Umbilical cord (tissue), 1 donor: ENCODE measurements at regions not wholly inside any gene's neighbourhood (a gene's known extent, or its start where the extent isn't known, plus 50 kb on each side); places are given as distances from the start of the nearest gene placed in this dataset.

Source experiments
- DNase-seq: peaks from one replicate; pipeline ENCODE4 v3.0.0-alpha.2; 2015; ENCODE audit warnings: low spot score

DNA sequence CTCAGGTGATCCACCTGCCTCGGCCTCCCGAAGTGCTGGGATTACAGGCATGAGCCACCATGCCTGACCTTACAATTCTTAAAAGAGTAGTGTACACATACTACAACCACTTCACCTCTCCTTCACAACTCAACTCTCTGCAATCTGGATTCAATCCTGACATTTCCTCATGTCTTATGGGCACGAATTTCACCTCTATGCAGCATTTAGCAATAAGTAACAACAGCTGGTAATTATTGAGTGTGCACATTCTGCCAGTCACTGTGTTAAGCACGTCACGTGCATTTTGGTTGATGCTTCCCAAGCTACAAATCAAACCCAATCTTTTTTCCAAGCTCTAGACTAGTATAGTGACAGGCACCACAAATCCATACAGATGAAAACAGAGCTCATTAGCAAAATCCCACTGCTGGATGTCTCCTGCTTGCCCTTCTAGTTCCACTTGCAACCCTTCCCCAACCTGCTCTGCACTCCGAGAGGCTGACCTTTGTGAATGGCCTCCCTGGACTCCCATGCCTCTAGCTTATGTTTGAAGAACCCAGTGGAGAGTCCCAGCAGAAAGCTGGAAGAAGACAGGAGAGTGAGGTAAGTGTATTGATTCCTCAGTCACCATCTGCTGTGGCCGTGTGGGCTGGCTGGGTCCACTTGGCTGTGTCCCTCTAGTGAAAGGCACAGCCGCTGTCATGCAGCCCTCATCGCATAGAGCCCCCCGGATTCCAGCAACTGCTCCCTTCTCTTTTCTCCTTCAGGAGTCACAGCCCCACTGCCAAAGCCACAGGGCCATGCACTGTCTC lies 176.5 kb downstream of the MEX3B start:
- no peak for DNase-seq

DNA sequence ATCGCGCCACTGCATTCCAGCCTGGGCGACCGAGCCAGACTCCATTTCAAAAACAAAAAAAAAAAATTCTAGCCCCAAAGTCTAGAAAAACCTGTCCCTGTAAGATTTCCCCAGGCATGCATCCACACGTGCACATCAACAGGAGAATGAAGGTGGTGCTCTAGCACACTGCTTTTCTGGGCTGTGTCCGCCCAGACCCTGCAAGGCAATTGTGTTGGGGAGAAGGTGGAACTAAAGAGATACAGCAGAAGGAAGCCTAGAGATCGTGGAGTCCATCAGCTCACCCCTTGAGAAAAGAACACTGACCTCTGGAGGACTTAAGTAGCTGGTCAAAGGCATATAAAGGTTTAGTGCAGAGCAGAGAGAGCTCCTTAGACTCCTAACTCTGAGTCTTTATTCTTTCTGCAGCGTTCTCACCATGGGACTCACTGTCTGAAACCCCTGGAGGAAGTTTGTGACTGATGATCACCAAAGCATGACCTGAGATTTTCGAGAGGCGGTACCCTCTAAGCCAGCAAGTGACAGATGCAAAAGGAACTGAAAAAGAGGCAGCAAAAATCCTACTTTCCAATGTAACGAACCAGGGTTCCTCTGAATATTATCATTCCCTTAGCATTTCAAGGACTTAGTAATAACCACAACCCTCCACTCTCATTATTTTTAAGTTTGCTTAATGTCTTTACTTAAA lies 179.8 kb downstream of the MEX3B start:
- DNase-seq, result no peak

DNA sequence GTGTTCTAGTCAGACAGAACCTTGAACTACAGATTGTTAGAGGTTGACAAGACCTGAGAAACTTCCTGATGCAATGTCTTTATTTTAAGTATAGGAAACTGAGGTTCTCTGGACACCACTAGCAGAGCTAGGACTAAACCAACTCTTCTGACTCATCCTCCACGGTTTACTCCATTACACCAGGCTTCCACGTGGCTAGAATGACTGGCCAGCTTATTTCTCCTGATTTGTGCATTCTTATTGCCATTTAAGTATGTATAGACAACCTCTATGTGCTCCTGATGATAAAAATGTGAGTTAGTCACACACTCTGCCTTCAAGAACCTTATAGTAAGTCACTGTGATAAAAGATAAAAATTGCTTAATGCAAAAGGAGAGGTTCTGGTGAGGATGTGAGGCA lies 182.7 kb downstream of the MEX3B start:
- DNase-seq, result no peak

DNA sequence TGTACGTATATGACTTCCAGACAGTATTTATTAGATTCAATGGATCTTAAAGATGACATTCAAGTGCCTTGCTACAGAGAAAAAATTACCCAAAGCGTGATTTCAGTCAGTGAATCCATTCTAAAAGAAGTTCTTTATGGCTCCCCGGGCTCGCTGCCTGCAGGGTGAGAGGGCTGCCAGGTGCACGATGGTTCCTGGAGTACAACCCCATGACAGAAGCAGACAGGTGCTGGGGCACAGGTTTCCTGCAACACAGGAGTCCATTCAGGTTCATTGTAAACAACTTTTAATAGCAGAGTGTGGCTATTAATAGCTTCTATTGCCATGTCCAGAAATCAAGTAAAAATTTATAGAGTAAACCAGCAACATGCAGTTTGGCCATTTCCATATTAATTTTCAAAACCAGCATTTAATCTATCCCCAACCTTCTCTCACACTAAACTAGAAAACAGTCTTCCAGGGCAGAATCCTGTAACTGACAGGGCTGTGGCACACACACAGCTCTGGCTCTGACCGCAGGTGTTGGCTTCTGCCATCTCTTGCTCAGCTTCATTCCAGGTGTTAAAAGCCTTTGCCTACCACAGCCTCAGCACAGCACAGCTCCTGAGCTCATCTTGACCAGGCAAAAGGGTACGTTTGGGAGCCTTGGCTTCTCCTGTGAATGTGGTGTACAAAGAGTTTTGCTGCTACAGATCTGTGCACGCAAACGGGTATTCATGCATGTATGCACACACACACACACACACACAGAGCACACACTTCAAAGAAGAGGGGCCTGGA lies 185.9 kb downstream of the MEX3B start:
- DNase-seq, result no peak

DNA sequence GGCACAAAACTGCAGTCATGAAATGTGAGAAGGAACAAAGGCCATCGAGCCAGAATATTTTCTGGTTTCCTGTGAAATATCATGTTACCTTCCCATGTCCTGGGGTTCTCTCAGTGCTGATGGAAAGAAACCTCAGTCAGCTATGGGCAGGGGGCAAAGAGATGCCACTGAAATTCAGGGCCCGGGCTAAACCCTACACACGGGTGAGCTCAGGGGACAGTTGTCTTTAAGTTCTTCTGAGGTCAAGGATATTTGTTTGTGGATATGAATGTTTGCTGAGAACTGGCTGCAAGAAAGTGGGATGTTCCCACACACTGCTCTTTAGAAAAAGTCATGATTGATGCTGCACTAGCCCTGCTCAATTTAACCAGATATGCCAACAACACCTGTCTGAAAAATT lies 187.2 kb downstream of the MEX3B start:
- DNase-seq, result no peak

DNA sequence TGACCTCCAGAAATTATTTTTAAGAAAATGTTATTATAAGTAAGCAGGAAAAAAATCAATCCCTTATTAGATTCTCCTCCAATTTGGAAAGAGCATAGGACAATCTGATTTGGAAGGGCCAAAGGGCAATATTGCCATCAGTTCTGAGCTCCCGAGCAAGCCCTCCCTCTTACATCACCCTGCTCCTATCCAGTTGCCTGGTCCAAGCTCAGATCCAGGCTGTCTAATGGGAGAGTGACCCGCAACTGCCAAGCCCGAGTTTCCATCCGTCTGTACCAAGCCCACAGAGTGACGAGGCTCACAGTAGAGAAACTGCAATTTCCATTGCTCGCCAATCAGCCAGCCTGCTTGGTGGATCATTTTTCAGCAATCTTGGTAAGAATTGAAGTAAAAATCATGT lies 187.7 kb downstream of the MEX3B start:
- no peak for DNase-seq

DNA sequence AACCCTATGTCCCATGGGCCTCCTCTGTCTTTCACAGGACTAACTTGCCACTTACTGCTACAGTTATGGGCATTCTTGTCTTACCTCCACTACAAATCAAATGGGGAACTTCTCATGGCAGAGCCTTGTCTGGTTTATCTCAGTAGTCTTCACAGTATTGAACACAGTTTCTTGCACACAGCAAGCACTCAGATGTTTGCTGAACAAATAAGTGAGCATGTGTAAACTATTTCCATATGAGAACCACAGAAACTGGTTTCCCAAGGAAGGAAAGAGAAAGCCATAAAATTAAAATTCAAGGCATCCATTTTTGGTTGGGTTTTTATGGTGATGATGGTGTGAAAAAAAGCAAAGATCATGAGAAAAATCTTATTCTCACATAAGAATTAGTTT lies 189.2 kb downstream of the MEX3B start:
- no peak for DNase-seq

DNA sequence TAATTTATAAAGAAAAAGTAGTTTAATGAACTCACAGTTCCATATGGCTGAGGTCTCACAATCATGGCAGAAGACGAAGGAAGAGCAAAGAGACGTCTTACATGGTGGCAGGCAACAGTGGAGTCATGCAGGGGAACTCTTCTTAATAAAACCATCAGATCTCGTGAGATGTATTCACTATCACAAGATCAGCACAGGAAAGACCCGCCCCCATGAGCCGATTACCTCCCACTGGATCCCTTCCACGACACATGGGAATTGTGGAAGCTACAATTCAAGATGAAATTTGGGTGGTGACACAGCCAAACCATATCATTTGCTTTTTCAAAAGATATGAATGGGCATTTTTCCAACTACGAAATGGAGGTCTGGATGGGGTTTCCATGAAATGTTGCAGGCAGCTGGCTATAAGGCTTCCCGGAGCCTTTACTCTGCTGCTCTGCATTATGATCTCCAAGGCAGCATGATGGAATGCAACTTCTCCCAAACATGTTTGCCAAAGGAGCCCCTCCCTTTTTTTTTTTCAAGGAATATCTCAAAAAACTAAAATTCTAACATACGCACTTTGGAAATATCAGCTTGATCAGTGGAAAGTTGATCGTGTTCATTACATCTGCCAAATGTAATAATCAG lies 189.7 kb downstream of the MEX3B start:
- peak; percentile 19 for DNase-seq

DNA sequence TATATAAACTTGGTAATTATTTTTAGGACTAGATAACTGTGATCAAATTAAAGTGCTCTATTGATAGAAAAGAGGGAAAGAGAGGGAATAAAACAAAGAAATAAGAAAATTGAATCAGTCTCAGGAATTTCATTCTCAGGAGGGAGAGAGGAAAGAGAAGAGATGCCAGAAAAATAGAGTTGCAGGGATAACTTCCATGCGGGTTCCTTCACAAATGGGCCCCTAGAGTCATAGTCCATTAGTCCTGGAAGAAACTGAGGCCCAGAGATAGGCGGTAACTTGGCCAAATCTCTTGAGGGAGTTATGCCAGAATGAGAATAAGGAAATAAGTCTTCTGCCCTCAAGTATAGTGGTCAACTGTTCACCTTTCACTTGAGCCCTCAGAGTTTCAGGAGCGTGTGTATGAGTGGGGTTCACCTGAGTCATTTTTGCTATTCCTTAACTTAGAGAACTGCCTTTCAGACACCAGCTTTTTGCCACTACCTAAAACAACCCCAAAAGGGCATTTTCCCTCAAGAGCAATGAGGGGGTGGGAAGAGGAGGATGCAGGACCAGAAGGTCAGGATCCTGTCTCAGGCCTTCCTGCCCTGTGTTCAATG lies 192.6 kb downstream of the MEX3B start:
- no peak for DNase-seq

DNA sequence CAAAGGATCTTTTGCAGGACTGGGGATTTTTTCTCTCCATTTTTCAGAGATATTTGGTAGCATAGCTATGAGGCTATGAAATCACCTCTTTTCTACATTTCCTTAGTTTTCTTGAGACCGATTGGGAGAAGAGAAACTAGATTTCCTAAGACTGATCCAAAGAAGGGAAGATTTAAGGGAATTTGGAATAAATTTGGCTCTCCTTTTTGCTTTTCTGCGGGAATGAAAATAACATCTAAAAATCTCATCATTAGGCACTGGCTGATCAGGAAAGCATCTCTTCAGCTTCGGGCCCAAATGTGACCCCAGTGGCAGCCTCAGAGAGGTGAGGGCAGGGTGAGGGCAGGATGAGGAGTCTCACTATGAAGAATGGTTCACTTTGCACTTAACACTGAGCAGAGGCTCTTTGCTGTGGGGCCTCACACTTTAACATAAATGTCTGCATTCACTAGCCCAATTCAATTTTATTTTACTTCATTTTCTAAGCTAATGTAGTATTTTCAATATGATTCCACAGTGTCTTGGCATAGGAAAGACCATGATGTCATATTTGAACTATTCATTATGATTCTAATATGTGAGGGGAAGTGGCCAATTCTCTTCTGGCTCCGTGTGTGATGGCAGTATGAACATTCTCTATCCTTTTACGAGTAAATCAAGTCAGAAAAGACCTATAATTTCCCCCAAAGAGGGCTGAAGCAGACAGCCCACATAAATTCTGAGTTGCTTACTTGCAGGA lies 193.2 kb downstream of the MEX3B start:
- peak; percentile 14 for DNase-seq

DNA sequence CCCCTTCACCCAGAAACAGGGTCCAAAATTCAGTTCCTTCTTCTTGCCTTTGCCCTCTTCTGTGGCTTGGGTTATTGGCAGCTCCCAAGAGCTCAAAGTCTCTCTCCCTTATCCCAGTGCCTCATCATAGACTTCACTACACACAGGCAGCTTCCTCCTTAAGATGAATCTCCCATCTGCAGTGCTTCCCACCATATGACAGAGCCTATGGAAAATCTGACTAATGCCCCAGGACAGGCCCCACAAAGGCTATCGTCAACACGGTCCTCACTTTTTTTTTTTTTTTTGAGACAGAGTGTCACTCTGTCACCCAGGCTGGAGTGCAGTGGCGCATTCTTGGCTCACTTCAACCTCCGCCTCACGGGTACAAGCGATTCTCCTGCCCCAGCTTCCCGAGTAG lies 194.1 kb downstream of the MEX3B start:
- DNase-seq, result no peak

DNA sequence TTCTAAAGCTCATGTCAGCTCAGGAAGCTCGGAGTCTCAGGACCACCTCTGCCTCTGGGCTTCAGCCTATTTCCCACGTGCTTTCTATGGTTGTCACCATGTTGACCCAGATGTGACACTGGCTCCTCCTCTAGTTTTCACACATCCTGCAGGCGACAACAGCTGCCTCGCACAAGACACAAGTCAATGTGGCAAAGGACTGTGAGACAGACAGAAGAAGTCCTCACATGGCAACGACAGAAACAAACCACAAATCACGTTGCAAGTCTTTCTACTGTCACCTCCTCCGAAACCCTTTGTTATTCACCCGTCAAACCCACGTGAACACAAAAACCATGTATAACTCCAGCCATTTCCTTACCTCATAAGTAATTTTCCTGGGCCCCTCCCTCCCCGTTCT lies 194.5 kb downstream of the MEX3B start:
- DNase-seq, result no peak

DNA sequence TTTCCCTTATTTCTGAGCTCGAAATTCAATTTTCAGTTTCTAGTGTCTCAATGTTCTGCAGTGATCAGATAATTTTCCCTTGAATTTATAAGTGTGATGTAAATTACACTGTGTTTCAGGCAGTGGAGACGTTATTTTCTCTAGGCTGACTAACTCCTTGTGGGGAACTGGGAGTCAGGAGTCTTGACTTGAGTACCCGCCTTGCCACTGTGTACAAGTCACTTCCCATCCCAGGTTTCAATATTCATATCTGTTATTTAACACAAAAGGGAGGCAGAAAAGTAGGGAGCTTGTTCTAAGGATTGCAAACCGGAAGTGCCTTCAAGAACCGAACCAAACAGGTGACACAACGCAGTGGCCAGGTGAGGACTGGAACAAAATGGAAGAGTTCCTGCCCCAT lies 196.5 kb downstream of the MEX3B start:
- DNase-seq, result no peak

DNA sequence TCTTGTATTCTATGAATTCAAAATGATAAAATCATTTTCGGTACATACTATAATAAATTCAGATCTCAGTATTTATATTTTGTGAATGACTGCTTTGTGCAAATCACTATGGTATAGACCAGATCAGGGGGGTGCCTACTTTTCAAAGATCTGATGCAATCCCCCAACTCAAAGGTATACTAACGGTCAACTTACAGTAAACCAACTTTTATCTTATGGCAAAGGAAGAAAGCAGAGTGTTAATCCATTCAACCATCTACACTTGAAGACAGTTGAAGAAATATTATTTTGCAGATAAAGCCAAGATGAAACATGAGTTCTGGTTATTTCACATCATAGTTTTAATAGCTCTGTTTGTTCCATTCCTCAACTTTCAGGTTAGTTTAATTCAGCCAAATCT lies 197.1 kb downstream of the MEX3B start:
- DNase-seq, result no peak

DNA sequence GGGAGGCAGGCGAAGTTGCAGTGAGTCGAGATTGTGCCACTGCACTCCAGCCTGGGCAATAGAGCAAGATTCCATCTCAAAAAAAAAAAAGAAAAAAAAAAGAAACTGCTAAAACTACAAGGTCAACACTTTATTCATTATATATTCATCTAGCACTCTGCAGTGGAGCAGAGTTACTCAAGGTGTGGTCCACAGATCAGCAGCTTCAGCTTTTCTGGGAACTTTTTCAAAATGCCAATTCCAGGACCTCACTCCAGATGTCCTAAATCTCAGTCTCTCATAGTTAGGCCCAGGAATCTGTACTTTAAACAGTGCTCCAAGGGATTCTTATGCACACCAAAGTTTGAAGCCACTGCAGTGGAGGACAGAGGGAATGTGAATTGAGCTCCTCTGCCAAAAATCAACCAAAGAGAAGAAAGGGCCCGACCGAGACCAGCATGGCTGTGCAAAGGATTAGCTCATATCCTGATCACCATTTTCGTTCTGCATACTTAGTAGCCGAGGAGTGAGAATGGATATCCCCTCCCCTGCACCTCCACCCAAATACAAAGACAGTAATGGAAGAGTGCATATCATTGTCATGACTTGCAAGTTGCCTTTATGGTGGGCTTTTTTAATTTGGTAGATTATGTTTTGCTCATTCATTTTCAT lies 201.9 kb downstream of the MEX3B start:
- DNase-seq, result no peak

DNA sequence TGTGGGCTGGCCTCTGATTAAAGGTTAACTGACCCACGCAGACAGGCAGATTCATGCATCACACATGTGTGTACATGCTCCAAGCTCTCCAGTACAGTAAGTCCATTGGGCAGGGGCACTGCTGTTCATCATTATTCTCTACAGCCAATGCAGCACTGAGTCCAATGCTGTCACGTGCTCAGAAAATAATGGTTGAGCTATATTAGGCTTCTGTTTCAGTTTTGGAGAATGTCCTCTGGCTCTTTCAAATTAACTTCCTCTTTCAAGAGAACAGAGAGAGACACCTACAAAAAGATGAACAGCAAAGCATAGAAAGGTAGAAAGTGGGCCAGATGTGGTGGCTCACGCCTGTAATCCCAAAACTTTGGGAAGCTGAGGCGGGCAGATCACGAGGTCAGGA lies 202.6 kb downstream of the MEX3B start:
- no peak for DNase-seq

DNA sequence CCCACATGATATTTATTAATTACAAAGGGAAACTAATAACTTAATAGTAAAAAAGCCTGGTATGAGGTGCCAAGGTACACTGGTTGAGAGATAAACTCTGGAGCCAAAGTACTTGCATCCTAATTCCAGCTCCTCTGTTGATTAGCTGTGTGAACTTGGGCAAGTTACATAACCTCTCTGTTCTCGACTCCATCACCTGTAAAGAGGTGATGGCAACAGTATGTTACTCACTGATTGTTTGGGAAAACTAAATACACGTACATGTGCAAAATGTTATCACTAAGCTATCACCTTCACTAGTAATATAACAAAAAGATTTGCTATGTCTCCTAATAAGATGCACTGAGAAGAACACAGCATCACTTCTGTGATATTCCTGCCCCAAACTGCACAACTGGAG lies 206.4 kb downstream of the MEX3B start:
- no peak for DNase-seq

DNA sequence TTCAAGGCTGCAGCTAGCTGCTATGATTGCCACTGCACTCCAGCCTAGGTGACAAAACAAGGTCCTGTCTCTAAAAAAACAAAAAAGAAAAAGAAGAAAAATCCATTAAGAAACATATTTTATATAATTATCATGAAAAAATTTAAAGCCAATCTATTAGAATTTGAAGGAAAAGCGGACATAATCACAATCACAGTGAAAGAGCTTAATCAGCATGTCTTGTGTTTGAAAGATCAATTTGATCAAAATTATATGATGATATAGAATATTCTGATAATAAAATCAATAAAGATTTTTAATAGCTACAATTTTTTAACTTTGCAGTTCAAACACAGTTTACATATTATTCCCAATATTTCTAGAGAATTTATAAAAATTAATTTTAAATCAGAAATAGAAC lies 210.1 kb downstream of the MEX3B start:
- no peak for DNase-seq

DNA sequence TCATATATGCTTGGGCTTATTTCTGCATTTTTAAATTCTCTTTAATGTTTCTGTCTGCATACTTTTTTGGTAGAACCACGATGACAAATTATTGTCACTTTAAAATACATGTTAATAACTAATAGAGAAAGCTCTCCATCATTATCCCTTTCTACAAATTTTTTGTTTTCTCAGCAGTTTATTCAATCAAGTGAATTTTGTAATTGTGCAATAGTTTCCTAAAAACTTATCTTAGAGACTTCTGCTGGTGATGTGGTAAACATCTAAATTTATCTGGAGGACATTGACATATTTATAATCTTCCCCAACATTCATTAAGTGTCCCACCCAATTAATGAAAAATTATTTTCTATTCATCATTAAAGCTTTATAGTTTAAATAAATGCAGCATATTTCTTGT lies 215.3 kb downstream of the MEX3B start:
- no peak for DNase-seq

DNA sequence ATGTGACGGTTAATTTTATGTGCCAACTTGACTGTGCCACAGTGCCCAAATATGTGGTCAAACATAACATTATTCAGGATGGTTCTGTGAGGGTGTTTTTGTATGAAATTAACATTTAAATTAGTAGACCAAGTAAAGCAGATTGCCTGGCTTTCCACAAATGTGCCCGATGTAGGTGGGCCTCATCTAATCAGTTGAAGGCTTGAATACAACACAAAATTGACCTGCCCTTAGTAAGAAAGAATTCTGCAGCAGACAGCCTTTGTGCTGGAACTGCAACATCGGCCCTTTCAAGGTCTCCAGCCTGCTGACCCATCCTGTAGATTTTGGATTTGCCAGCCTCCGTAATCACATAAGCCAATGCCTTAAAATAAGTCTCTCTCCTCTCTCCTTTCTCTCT lies 215.9 kb downstream of the MEX3B start:
- DNase-seq, result no peak

DNA sequence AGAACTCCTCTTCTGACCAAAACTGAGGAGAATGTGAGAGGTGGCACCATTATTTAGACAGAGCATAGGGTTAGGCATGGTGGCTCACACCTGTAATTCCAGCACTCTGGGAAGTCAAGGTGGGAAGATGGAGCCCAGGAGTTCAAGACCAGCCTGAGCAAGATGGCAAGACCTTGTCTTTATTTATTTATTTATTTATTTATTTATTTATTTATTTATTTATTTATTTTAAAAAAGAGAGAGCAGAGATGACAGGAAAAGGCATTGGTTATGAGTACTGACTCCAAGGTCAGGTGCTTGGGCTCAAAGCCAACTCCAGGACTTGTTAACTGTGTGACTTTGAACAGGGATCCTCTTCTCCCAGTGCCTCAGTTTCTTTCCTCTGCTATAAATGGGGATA lies 217.7 kb downstream of the MEX3B start:
- DNase-seq, result no peak
